HepG2 (cell line): ENCODE measurements at regions not wholly inside any gene's neighbourhood (a gene's known extent, or its start where the extent isn't known, plus 50 kb on each side); places are given as distances from the start of the nearest gene placed in this dataset.

Source experiments
- ATAC-seq: fragments of 200-7000 bp; cut with Tn5 transposase; 3 replicates; pipeline ENCODE4 v1.9.1; 2020; ENCODE audit warnings: mild to moderate bottlenecking, moderate library complexity
- BruUV-seq: library from RNA; stranded (reverse); fragments of 400-500 nt; replicated peaks from 2 replicates; lab custom pipeline; 2021; lab: Mats Ljungman, UMichigan
- CTCF ChIA-PET: fragments of 300-600 bp; formaldehyde crosslinking; extraction: SDS; loops from one replicate; lab custom pipeline; 2021; ENCODE audit warnings: low total read pairs, inconsistent platforms, low intra/inter-chr PET ratio; lab: Yijun Ruan, JAX
- POLR2A ChIA-PET: fragments of 350-600 bp; sonication (Branson Sonifier 250); formaldehyde crosslinking; loops from one replicate; lab custom pipeline; 2020; ENCODE audit warnings: antibody characterized with exemption, inconsistent platforms; lab: Yijun Ruan, JAX
- DNase-seq: peaks from one replicate; pipeline ENCODE4 v3.0.0-alpha.2; 2015; ENCODE audit warnings: low spot score
- FAIRE-seq: peaks from 3 replicates; lab custom pipeline; 2011; peaks lifted over from hg19 to GRCh38; lab: Jason Lieb, UNC
- H2AFZ ChIP-seq: one replicate; pipeline ENCODE4 v1.6.1; 2011; ENCODE audit warnings: low read length, inconsistent platforms
- H3K27ac ChIP-seq: fragments of 300-600 bp; 3 replicates; pipeline ENCODE4 v1.8.0; 2011; ENCODE audit warnings: mixed run types, mild to moderate bottlenecking, mixed read lengths, low read length, inconsistent platforms; ENCODE audit not compliant: insufficient read depth; ENCODE audit errors: extremely low read length
- H3K27me3 ChIP-seq, 2 experiments: fragments of 200-600 bp in 1 of 2; 2 replicates in 1 of 2; 3 replicates in 1 of 2; pipeline versions ENCODE4 v1.6.0 to v1.8.0; 2011; ENCODE audit warnings: low read length in 2 of 2, mild to moderate bottlenecking in 2 of 2, moderate library complexity in 2 of 2, inconsistent platforms in 1 of 2; ENCODE audit not compliant: insufficient read depth in 2 of 2, control insufficient read depth in 1 of 2
- H3K36me3 ChIP-seq, 2 experiments: fragments of 200-600 bp in 1 of 2; replicated peaks in 1 of 2; 2 replicates in 1 of 2; 3 replicates in 1 of 2; pipeline versions ENCODE4 v1.5.1 to v1.8.0; 2011; ENCODE audit warnings: low read length in 2 of 2, inconsistent platforms in 1 of 2; ENCODE audit not compliant: insufficient read depth in 2 of 2, control insufficient read depth in 1 of 2
- H3K4me1 ChIP-seq: 2 replicates; pipeline ENCODE4 v1.5.1; 2012; ENCODE audit warnings: low read length, inconsistent platforms; ENCODE audit not compliant: insufficient read depth
- H3K4me2 ChIP-seq: 2 replicates; pipeline ENCODE4 v1.6.0; 2011; ENCODE audit warnings: low read depth, low read length, inconsistent platforms
- H3K4me3 ChIP-seq, 3 experiments: fragments of 200-600 bp in 1 of 3; sonication (generic), shearing (Covaris generic) in 1 of 3; replicated peaks in 1 of 3; 2 replicates each; pipeline ENCODE4 v1.5.1; 2011 to 2016; ENCODE audit warnings: low read length in 3 of 3, inconsistent platforms in 2 of 3, low read depth in 2 of 3, mild to moderate bottlenecking in 2 of 3, control low read depth in 1 of 3, mixed read lengths in 1 of 3; ENCODE audit not compliant: insufficient read depth in 1 of 3
- H3K79me2 ChIP-seq: one replicate; pipeline ENCODE4 v1.6.1; 2011; ENCODE audit warnings: low read length, inconsistent platforms; ENCODE audit not compliant: insufficient read depth
- H3K9ac ChIP-seq: 2 replicates; pipeline ENCODE4 v1.6.0; 2011; ENCODE audit warnings: mild to moderate bottlenecking, low read depth, low read length, inconsistent platforms; ENCODE audit not compliant: insufficient read depth
- H3K9me3 ChIP-seq: 2 replicates; pipeline ENCODE4 v1.5.1; 2012; ENCODE audit warnings: mild to moderate bottlenecking, low read length
- H4K20me1 ChIP-seq: 2 replicates; pipeline ENCODE4 v1.6.0; 2011; ENCODE audit warnings: inconsistent platforms, mild to moderate bottlenecking, low read length, moderate library complexity; ENCODE audit not compliant: insufficient read depth
- ELF4 ChIP-seq: sonication (generic); formaldehyde crosslinking; IDR thresholded peaks from 2 replicates; pipeline ENCODE4 v1.5.0; 2020; ENCODE audit warnings: missing genetic modification reagents, mild to moderate bottlenecking, moderate library complexity, borderline replicate concordance
- FLYWCH1 ChIP-seq: sonication (generic); formaldehyde crosslinking; IDR thresholded peaks from 2 replicates; pipeline ENCODE4 v1.8.1; 2023; ENCODE audit warnings: mild to moderate bottlenecking, missing genetic modification reagents
- FOSL1 ChIP-seq: sonication (generic); formaldehyde crosslinking; IDR thresholded peaks from 2 replicates; pipeline ENCODE4 v1.9.0; 2021; ENCODE audit warnings: missing genetic modification reagents, borderline replicate concordance
- GPN1 ChIP-seq: sonication (generic); formaldehyde crosslinking; IDR thresholded peaks from 2 replicates; pipeline ENCODE4 v1.5.1; 2020; ENCODE audit warnings: missing genetic modification reagents, borderline replicate concordance
- MEF2D ChIP-seq: sonication (generic); formaldehyde crosslinking; IDR thresholded peaks from 2 replicates; pipeline ENCODE4 v1.5.1; 2020; ENCODE audit warnings: mild to moderate bottlenecking, missing genetic modification reagents
- NCOR1 ChIP-seq: fragments of 200-600 bp; sonication (generic); IDR thresholded peaks from 2 replicates; pipeline ENCODE4 v1.7.0; 2017; ENCODE audit warnings: antibody characterized with exemption, low read length, borderline replicate concordance
- NFIC ChIP-seq: IDR thresholded peaks from 2 replicates; pipeline ENCODE4 v1.6.1; 2012; ENCODE audit warnings: mild to moderate bottlenecking, low read length, inconsistent platforms
- PCBP2 ChIP-seq: fragments of 200-400 bp; formaldehyde crosslinking; optimal IDR thresholded peaks from 2 replicates; pipeline ENCODE3; 2018; ENCODE audit warnings: low read length, low read depth; ENCODE audit not compliant: poor library complexity, severe bottlenecking
- PHB2 ChIP-seq: fragments of 450-650 bp; IDR thresholded peaks from 2 replicates; pipeline ENCODE4 v1.6.1; 2018; ENCODE audit not compliant: partially characterized antibody
- RORA ChIP-seq: sonication (generic); formaldehyde crosslinking; IDR thresholded peaks from 2 replicates; pipeline ENCODE4 v1.5.0; 2020; ENCODE audit warnings: mild to moderate bottlenecking, missing genetic modification reagents, moderate library complexity
- SIN3A ChIP-seq: IDR thresholded peaks from 2 replicates; pipeline ENCODE4 v1.6.1; 2011; ENCODE audit warnings: low read depth, mild to moderate bottlenecking, control low read depth, low read length, borderline replicate concordance
- SNAI1 ChIP-seq: sonication (generic); formaldehyde crosslinking; IDR thresholded peaks from 2 replicates; pipeline ENCODE4 v1.5.0; 2020; ENCODE audit warnings: mild to moderate bottlenecking, missing genetic modification reagents, borderline replicate concordance
- ZFP41 ChIP-seq: sonication (generic); formaldehyde crosslinking; IDR thresholded peaks from 2 replicates; pipeline ENCODE4 v1.4.0; 2020; ENCODE audit warnings: mild to moderate bottlenecking, missing genetic modification reagents, borderline replicate concordance
- ZMYM3 ChIP-seq: sonication (generic); formaldehyde crosslinking; IDR thresholded peaks from 2 replicates; pipeline ENCODE4 v1.5.1; 2020; ENCODE audit warnings: mild to moderate bottlenecking, missing genetic modification reagents
- ZNF101 ChIP-seq: sonication (generic); formaldehyde crosslinking; IDR thresholded peaks from 2 replicates; pipeline ENCODE4 v1.4.0; 2020; ENCODE audit warnings: mild to moderate bottlenecking, low read depth, missing genetic modification reagents, borderline replicate concordance
- ZNF143 ChIP-seq: sonication (generic); formaldehyde crosslinking; IDR thresholded peaks from 2 replicates; pipeline ENCODE4 v1.4.0; 2020; ENCODE audit warnings: missing genetic modification reagents
- ZNF317 ChIP-seq: sonication (generic); formaldehyde crosslinking; IDR thresholded peaks from 2 replicates; pipeline ENCODE4 v1.5.0; 2020; ENCODE audit warnings: mild to moderate bottlenecking, missing genetic modification reagents
- ZNF549 ChIP-seq: sonication (generic); formaldehyde crosslinking; IDR thresholded peaks from 2 replicates; pipeline ENCODE4 v1.5.0; 2020; ENCODE audit warnings: missing genetic modification reagents
- ZNF550 ChIP-seq: sonication (generic); formaldehyde crosslinking; IDR thresholded peaks from 2 replicates; pipeline ENCODE4 v1.4.0; 2020; ENCODE audit warnings: mild to moderate bottlenecking, missing genetic modification reagents, borderline replicate concordance
- ZSCAN12 ChIP-seq: sonication (generic); formaldehyde crosslinking; IDR thresholded peaks from 2 replicates; pipeline ENCODE4 v1.9.0; 2021; ENCODE audit warnings: mild to moderate bottlenecking, missing genetic modification reagents
- WGBS: methylation state at CpG from one replicate; pipeline ENCODE4 v1.1.6; 2017; ENCODE audit warnings: low lambda C conversion rate; 5-methylcytosine and 5-hydroxymethylcytosine counted together
- in situ Hi-C: cut with HindIII; loops from 2 replicates; pipeline ENCODE4 v1.10.0; 2017; ENCODE audit warnings: low pct_unique_long_range_greater_than_20kb; ENCODE audit not compliant: extremely low pct_ligation_motif_present
- intact Hi-C: fragments of 100-400 bp; cut with micrococcal nuclease; formaldehyde crosslinking; loops from one replicate; pipeline ENCODE4 v1.10.0; 2022; ENCODE audit not compliant: unreplicated experiment
- TF ChIP-seq, protein P1 (sequence below): sonication (generic); formaldehyde crosslinking; IDR thresholded peaks from 2 replicates; pipeline ENCODE4 v1.8.1; 2023; ENCODE audit warnings: mild to moderate bottlenecking, inconsistent platforms, moderate library complexity, missing genetic modification reagents, borderline replicate concordance

DNA sequence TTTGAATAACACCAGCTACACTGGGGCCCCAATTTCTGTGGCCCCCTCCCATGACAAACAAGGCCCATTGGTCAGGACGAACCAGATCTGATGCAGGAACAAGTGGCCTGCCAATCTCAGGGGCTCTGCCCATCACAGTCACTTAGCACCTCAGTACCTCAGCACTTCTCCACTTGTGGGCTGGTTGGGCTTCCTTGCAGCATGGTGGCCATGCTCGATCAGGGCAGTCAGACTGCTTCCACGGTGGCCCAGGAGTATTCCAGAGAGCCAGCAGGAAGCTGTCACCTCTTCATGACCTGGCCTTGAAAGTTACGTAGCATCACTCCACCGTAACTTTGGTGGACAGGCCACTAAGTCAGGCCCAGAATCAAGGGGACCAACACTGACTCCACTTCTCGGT, 206.5 kb downstream of the AUH start:
- Histone ChIP-seq H3K4me1 (peaks cover 5% of the 10 kb centered on the region; the same call in 1 of the 2 replicates), H3K4me3 (no peak overlapping the region), H3K9ac (no peak overlapping the region), H3K79me2 (no peaks in the 10 kb centered on the region), H3K9me3 (no peaks in the 10 kb centered on the region), H3K4me2 (no peak overlapping the region), H3K27ac (no peak overlapping the region), H3K36me3 (no peaks in the 10 kb centered on the region), H2AFZ (no peak overlapping the region), H3K27me3 (no peaks in the 10 kb centered on the region), H4K20me1 (no peaks in the 10 kb centered on the region)
- intact Hi-C loops (no loop called here), in situ Hi-C loops (no loop called here)
- no peak for FAIRE-seq
- BruUV-seq = no TSS peak
- 94% methylated on average over 4 of the region's 6 CpGs for WGBS
- no peak for TF ChIP-seq ZFP41 (CRISPR knock-in tag)
- no peak for TF ChIP-seq PCBP2
- no peak for TF ChIP-seq ELF4 (CRISPR knock-in tag)
- no peak for TF ChIP-seq RORA
- no peak for TF ChIP-seq FLYWCH1 (CRISPR knock-in tag)
- no peak for TF ChIP-seq SNAI1 (CRISPR knock-in tag)
- no peak for TF ChIP-seq ZNF549
- ChIA-PET CTCF (no interaction called here), POLR2A (no interaction called here)
- no peak for DNase-seq
- no peak for ATAC-seq

DNA sequence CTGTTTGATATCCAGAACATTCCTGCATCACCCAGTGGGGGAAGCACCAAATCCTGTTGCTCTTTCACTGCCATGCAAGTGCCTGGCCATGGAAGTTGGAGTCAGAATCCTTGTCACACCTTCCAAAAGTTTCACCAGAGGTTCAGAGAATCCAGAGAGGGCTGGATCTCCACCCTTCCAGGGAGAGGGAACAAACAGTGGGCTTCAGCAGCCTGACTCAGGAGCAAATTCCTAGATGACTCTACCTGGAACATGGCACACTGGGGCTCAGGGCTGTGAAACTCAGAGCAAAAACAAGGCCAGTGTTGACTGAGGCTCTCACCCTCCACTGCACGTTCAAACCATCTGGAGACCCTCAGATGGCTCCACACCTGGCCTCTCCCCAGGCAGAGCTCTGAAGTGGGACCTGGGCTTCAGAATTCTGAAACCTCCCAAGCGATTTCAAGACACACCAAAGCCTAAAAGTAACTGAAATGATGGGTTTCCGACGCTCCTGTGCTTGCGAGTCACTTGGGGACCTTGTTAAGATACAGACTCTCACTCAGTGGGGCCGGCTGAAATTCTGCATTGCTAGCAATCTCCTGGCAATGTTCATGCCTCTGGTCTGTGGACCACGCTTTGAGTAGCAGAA, 205.9 kb downstream of the AUH start:
- ATAC-seq (no peak), FAIRE-seq (no peak), DNase-seq (no peak)
- H3K9me3 ChIP-seq = no peaks in the 10 kb centered on the region
- peaks cover 5% of the 10 kb centered on the region; the same call in 1 of the 2 replicates for H3K4me1 ChIP-seq
- no peak overlapping the region for H3K9ac ChIP-seq
- intact Hi-C loops (no loop called here), in situ Hi-C loops (no loop called here)
- no peak overlapping the region for H3K4me2 ChIP-seq
- no peaks in the 10 kb centered on the region for H3K36me3 ChIP-seq
- 89% methylated on average over 6 of the region's 7 CpGs for WGBS
- CTCF ChIA-PET = no interaction called here
- BruUV-seq = no TSS peak
- H4K20me1 ChIP-seq = no peaks in the 10 kb centered on the region
- H3K79me2 ChIP-seq = no peaks in the 10 kb centered on the region
- H3K27ac ChIP-seq = no peak overlapping the region
- no peak overlapping the region for H3K4me3 ChIP-seq
- H3K27me3 ChIP-seq = no peaks in the 10 kb centered on the region
- POLR2A ChIA-PET = no interaction called here
- no peak overlapping the region for H2AFZ ChIP-seq
- TF ChIP-seq ZNF143 (CRISPR knock-in tag) (no peak), NCOR1 (no peak), ZMYM3 (CRISPR knock-in tag) (no peak), ZNF101 (CRISPR knock-in tag) (no peak), PHB2 (no peak), NFIC (no peak), ZSCAN12 (CRISPR knock-in tag) (no peak), FOSL1 (CRISPR knock-in tag) (no peak), SIN3A (no peak), ZNF317 (CRISPR knock-in tag) (no peak), ZNF550 (CRISPR knock-in tag) (no peak), GPN1 (CRISPR knock-in tag) (no peak), MEF2D (no peak)
- TF ChIP-seq, protein P1, sequence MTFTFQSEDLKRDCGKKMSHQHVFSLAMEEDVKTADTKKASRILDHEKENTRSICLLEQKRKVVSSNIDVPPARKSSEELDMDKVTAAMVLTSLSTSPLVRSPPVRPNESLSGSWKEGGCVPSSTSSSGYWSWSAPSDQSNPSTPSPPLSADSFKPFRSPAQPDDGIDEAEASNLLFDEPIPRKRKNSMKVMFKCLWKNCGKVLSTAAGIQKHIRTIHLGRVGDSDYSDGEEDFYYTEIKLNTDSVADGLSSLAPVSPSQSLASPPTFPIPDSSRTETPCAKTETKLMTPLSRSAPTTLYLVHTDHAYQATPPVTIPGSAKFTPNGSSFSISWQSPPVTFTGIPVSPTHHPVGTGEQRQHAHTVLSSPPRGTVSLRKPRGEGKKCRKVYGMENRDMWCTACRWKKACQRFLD = no peak
